A549 (cell line): ENCODE measurements at regions not wholly inside any gene's neighbourhood (a gene's known extent, or its start where the extent isn't known, plus 50 kb on each side); places are given as distances from the start of the nearest gene placed in this dataset.

Experiments
- ATAC-seq, 2 experiments: fragments of 200-7000 bp in 1 of 2; fragments of >200 bp in 1 of 2; cut with Nextera tagmentation in 1 of 2; cut with Tn5 transposase in 1 of 2; 3 replicates each; pipeline versions ENCODE4 v1.8.0 to v1.9.1; 2018 to 2020; ENCODE audit warnings: mild to moderate bottlenecking in 1 of 2, moderate library complexity in 1 of 2
- CTCF ChIA-PET: fragments of 300-600 bp; sonication (Branson Sonifier 250); formaldehyde crosslinking; extraction: SDS; loops from one replicate; lab custom pipeline; 2021; ENCODE audit warnings: antibody characterized with exemption, inconsistent platforms; lab: Yijun Ruan, JAX
- POLR2A ChIA-PET: fragments of 350-600 bp; formaldehyde crosslinking; extraction: SDS; loops from one replicate; lab custom pipeline; 2021; ENCODE audit warnings: antibody characterized with exemption, inconsistent platforms; lab: Yijun Ruan, JAX
- DNase-seq, 2 experiments: peaks; one replicate each; pipeline versions ENCODE4 v3.0.0 to v3.0.0-alpha.2; 2011 to 2016; ENCODE audit warnings: low read depth in 1 of 2, low spot score in 1 of 2
- FAIRE-seq: peaks from 2 replicates; lab custom pipeline; 2011; peaks lifted over from hg19 to GRCh38; lab: Jason Lieb, UNC
- H3K27ac ChIP-seq, 2 experiments: fragments of >200 bp; sonication (Bioruptor Twin); formaldehyde crosslinking; 3 replicates each; pipeline ENCODE4 v1.5.1; 2016 to 2017
- H3K4me1 ChIP-seq: fragments of >200 bp; sonication (Bioruptor Twin); formaldehyde crosslinking; 3 replicates; pipeline ENCODE4 v1.6.1; 2016
- H3K4me2 ChIP-seq: fragments of >200 bp; sonication (Bioruptor Twin); formaldehyde crosslinking; 3 replicates; pipeline ENCODE4 v1.6.1; 2016
- H3K4me3 ChIP-seq: fragments of >200 bp; sonication (Bioruptor Twin); formaldehyde crosslinking; 3 replicates; pipeline ENCODE4 v1.5.1; 2016
- H3K9me3 ChIP-seq: fragments of >200 bp; sonication (Bioruptor Twin); formaldehyde crosslinking; 3 replicates; pipeline ENCODE4 v1.6.1; 2016
- BCL3 ChIP-seq: fragments of >200 bp; sonication (Bioruptor Twin); formaldehyde crosslinking; IDR thresholded peaks from 3 replicates; pipeline ENCODE4 v1.6.1; 2016
- BHLHE40 ChIP-seq: IDR thresholded peaks from 2 replicates; pipeline ENCODE4 v1.6.1; 2012; ENCODE audit warnings: low read depth, low read length, inconsistent platforms
- CBX8 ChIP-seq: fragments of 200-600 bp; sonication (generic); IDR thresholded peaks from 2 replicates; pipeline ENCODE4 v1.6.1; 2016
- CTCF ChIP-seq: fragments of >200 bp; sonication (Bioruptor Twin); formaldehyde crosslinking; IDR thresholded peaks from 3 replicates; pipeline ENCODE4 v1.5.1; 2016
- E2F6 ChIP-seq: IDR thresholded peaks from 2 replicates; pipeline ENCODE4 v1.6.1; 2012; ENCODE audit warnings: low read depth, borderline replicate concordance
- EHF ChIP-seq: fragments of 250-450 bp; sonication (Bioruptor Pico); IDR thresholded peaks from 2 replicates; pipeline ENCODE4 v1.5.0; 2020; ENCODE audit warnings: mild to moderate bottlenecking
- EHMT2 ChIP-seq: fragments of 200-600 bp; sonication (generic); IDR thresholded peaks from 2 replicates; pipeline ENCODE4 v1.6.1; 2016; ENCODE audit warnings: antibody characterized with exemption, low read depth, mild to moderate bottlenecking, moderate library complexity
- EP300 ChIP-seq, 2 experiments: fragments of >200 bp; sonication (Bioruptor Twin); formaldehyde crosslinking; IDR thresholded peaks; 2 replicates in 1 of 2; 3 replicates in 1 of 2; pipeline ENCODE4 v1.6.1; 2016 to 2017
- ESRRA ChIP-seq: fragments of 150-350 bp; IDR thresholded peaks from 2 replicates; pipeline ENCODE4 v1.6.1; 2014; ENCODE audit warnings: mild to moderate bottlenecking, low read length, borderline replicate concordance
- FOSB ChIP-seq: fragments of 250-450 bp; sonication (Bioruptor Pico); IDR thresholded peaks from 2 replicates; pipeline ENCODE4 v1.5.0; 2020; ENCODE audit warnings: mild to moderate bottlenecking, moderate library complexity
- FOSL2 ChIP-seq, 2 experiments: fragments of 450-650 bp in 1 of 2; fragments of >200 bp in 1 of 2; sonication (Bioruptor Twin) in 1 of 2; formaldehyde crosslinking; IDR thresholded peaks; 2 replicates each; pipeline versions ENCODE4 v1.5.0 to v1.6.1; 2016 to 2020; ENCODE audit warnings: mild to moderate bottlenecking in 1 of 2, moderate library complexity in 1 of 2
- HEYL ChIP-seq: fragments of 250-450 bp; sonication (Bioruptor Pico); IDR thresholded peaks from 2 replicates; pipeline ENCODE4 v1.8.0; 2021; ENCODE audit warnings: mild to moderate bottlenecking, moderate library complexity
- HOXB5 ChIP-seq: fragments of 250-450 bp; sonication (Bioruptor Pico); IDR thresholded peaks from 2 replicates; pipeline ENCODE4 v1.5.0; 2020; ENCODE audit warnings: mild to moderate bottlenecking, moderate library complexity
- JUN ChIP-seq, 2 experiments: fragments of >200 bp; sonication (Bioruptor Twin); formaldehyde crosslinking; IDR thresholded peaks; 2 replicates in 1 of 2; 3 replicates in 1 of 2; pipeline ENCODE4 v1.6.1; 2016 to 2017
- JUNB ChIP-seq: fragments of >200 bp; sonication (Bioruptor Twin); formaldehyde crosslinking; IDR thresholded peaks from 2 replicates; pipeline ENCODE4 v1.6.1; 2016
- KDM1A ChIP-seq: fragments of 200-600 bp; sonication (generic); IDR thresholded peaks from 2 replicates; pipeline ENCODE4 v1.6.1; 2016; ENCODE audit warnings: low read depth, mild to moderate bottlenecking
- MYC ChIP-seq: IDR thresholded peaks from 2 replicates; pipeline ENCODE4 v1.6.1; 2012; ENCODE audit warnings: mild to moderate bottlenecking, inconsistent platforms, low read length, improper control_type of control experiment, borderline replicate concordance
- PBX3 ChIP-seq: IDR thresholded peaks from 2 replicates; pipeline ENCODE4 v1.6.1; 2012
- RAD21 ChIP-seq, 2 experiments: fragments of >200 bp in 1 of 2; sonication (Bioruptor Twin) in 1 of 2; formaldehyde crosslinking in 1 of 2; IDR thresholded peaks in 1 of 2; conservative IDR thresholded peaks in 1 of 2; 2 replicates in 1 of 2; 3 replicates in 1 of 2; pipeline ENCODE4 v1.6.1; 2012 to 2018; ENCODE audit warnings: inconsistent platforms in 1 of 2
- RCOR1 ChIP-seq: fragments of 150-350 bp; IDR thresholded peaks from 2 replicates; pipeline ENCODE4 v1.6.1; 2014; ENCODE audit warnings: antibody characterized with exemption, low read length, low read depth
- RFX5 ChIP-seq: fragments of 450-650 bp; IDR thresholded peaks from 2 replicates; pipeline ENCODE4 v1.7.1; 2014; ENCODE audit warnings: antibody characterized with exemption, mild to moderate bottlenecking, moderate library complexity
- SMC3 ChIP-seq: fragments of >200 bp; sonication (Bioruptor Twin); formaldehyde crosslinking; IDR thresholded peaks from 3 replicates; pipeline ENCODE4 v1.6.1; 2018; ENCODE audit warnings: inconsistent platforms
- SREBF2 ChIP-seq: fragments of 450-650 bp; IDR thresholded peaks from 2 replicates; pipeline ENCODE4 v1.6.1; 2014; ENCODE audit warnings: mild to moderate bottlenecking, moderate library complexity
- TFCP2L1 ChIP-seq: fragments of 250-450 bp; sonication (Bioruptor Pico); IDR thresholded peaks from 2 replicates; pipeline ENCODE4 v1.5.0; 2021; ENCODE audit warnings: mild to moderate bottlenecking
- ZC3H11A ChIP-seq: fragments of 450-650 bp; IDR thresholded peaks from 2 replicates; pipeline ENCODE4 v1.6.1; 2014; ENCODE audit warnings: antibody characterized with exemption, mild to moderate bottlenecking
- ZFP36 ChIP-seq: fragments of 450-650 bp; IDR thresholded peaks from 2 replicates; pipeline ENCODE4 v1.6.1; 2014; ENCODE audit warnings: borderline replicate concordance; ENCODE audit not compliant: partially characterized antibody
- ZNF302 ChIP-seq: fragments of 250-450 bp; sonication (Bioruptor Pico); IDR thresholded peaks from 2 replicates; pipeline ENCODE4 v1.9.0; 2021; ENCODE audit warnings: inconsistent platforms, mild to moderate bottlenecking, moderate library complexity
- WGBS: methylation state at CpG from one replicate; pipeline ENCODE4 v1.1.6; 2017; ENCODE audit errors: missing lambda C conversion rate; 5-methylcytosine and 5-hydroxymethylcytosine counted together
- TF ChIP-seq, protein P1 (sequence below): fragments of >200 bp; sonication (Bioruptor Twin); formaldehyde crosslinking; IDR thresholded peaks from 2 replicates; pipeline ENCODE4 v1.6.1; 2016

DNA sequence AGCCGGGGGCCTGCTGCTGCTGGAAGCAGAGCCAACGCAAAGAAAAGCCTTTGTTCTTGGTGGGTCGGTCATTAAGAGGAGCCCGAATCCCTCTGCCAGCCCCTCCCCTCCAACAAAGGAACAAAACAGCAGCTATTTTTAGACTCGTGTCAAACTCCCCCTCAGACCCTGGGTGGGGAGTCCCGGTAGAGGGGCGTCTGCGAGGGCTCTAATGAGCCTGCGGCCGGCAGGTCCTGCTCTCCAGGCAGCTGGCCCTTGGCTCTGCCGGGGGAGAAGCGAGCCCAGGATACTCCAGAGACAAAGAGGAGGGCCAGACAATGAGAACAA, 114.0 kb downstream of the LHX2 start:
- Histone ChIP-seq H3K4me2 (no peak overlapping the region), H3K4me1 (peaks cover 14% of the 10 kb centered on the region; the same call in 2 of the 3 replicates), H3K4me3 (no peak overlapping the region), H3K27ac (no peak overlapping the region), H3K9me3 (peaks cover 3% of the 10 kb centered on the region; the same call in 1 of the 3 replicates)
- POLR2A ChIA-PET, result no interaction called here
- DNase-seq (no peak), ATAC-seq (no peak), FAIRE-seq (no peak)
- 81% methylated on average over 12 of the region's 12 CpGs for WGBS
- CTCF ChIA-PET, result interaction anchor here (1.2 to 4.4 kb wide), 23 partner anchors 9 to 411 kb away, joined by 3 to 49 read pairs (median 13); no protein-coding TSS in a partner anchor
- TF ChIP-seq RCOR1, result no peak
- TF ChIP-seq PBX3, result no peak
- no peak for TF ChIP-seq ESRRA
- no peak for TF ChIP-seq MYC
- no peak for TF ChIP-seq EP300 (IDR thresholded peaks at IDR 0.05)
- TF ChIP-seq RFX5, result no peak
- no peak for TF ChIP-seq SREBF2
- TF ChIP-seq CTCF, result no peak
- TF ChIP-seq EHF (CRISPR knock-in tag), result no peak
- TF ChIP-seq FOSL2 (IDR thresholded peaks at IDR 0.05), result no peak
- TF ChIP-seq FOSL2 (CRISPR knock-in tag; IDR thresholded peaks at IDR 0.05), result no peak
- no peak for TF ChIP-seq JUNB
- no peak for TF ChIP-seq JUN (IDR thresholded peaks at IDR 0.05)
- TF ChIP-seq HEYL (CRISPR knock-in tag), result no peak
- TF ChIP-seq TFCP2L1 (CRISPR knock-in tag), result no peak
- no peak for TF ChIP-seq CBX8

DNA sequence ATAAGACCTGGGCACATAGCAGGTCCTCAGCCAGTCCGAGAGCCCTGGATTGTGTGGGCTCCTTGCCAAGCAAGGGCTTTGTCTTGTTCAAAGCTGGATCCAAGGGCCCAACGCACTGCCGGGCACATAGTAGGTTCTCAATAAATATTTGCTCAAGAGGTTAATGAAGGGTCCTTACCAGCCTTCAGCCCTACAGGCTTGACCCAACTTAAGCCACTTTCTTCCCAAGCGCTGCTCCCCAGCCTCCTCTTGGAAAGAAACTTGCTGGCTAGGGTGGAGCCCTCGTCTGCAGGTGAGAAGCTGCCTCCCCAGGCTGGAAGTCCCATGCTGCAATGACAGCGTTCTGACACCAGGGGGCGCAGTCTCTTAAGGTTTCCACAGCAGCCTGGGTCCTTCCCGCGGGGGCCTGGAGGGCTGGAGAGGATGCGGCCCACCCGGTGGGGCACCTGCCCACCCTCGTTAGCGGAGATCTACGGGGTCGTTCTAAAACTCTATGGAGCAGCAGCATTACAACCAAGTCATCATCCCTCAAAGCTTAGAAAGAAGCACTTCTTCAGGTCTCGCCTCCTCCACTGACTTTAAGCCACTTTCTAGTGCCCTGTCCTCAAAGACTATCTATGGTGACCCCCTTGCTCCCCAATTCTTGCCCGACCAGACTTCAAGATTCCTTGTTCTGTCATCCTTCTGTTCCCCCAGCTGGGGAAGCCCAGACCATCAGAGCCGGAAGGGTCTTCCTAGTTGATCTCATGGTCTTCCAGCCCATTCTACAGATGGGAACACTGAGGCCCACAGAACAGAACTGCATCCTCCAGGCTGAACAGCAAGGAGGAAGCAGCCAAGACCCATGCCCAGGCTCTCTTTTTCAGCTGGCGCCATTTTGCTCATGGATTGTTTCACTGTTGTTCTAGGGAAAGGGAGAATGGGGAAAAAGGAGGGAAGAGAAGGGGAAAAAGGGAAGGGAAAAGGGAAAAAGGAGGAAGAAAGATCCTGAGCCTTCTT, 115.4 kb downstream of the LHX2 start:
- ChIA-PET POLR2A (no interaction called here), CTCF (interaction anchor here (0.6 to 4.4 kb wide), 82 partner anchors 10 to 690 kb away, joined by 3 to 49 read pairs (median 5); partner anchors contain the start of gene NEK6)
- Histone ChIP-seq H3K4me3 (no peak overlapping the region), H3K27ac (peak overlapping the region in 1 of 2 experiments; percentile 47; a peak in 2 of 6 replicates), H3K4me2 (no peak overlapping the region), H3K9me3 (no peaks in the 10 kb centered on the region), H3K4me1 (peaks cover 14% of the 10 kb centered on the region; the same call in 2 of the 3 replicates)
- no peak for FAIRE-seq
- peak; percentile 62 to 82; a peak in 5 of 6 replicates for ATAC-seq
- peak; percentile 71 to 75 for DNase-seq
- 32% methylated on average over 19 of the region's 19 CpGs for WGBS
- TF ChIP-seq FOSL2 (IDR thresholded peaks at IDR 0.05) (no peak), FOSL2 (CRISPR knock-in tag; IDR thresholded peaks at IDR 0.05) (no peak), ZC3H11A (no peak), BHLHE40 (no peak), EHMT2 (no peak), E2F6 (no peak), ZNF302 (CRISPR knock-in tag) (no peak), FOSB (CRISPR knock-in tag) (no peak), MYC (no peak), SMC3 (peak; percentile 96), RCOR1 (no peak), HOXB5 (no peak), ZFP36 (no peak), KDM1A (peak; percentile 82; the same call in 1 of the 2 replicates), CTCF (peak; percentile 91), BCL3 (no peak), RAD21 (conservative IDR thresholded peaks at IDR 0.05 in 1 of 2, IDR thresholded peaks at IDR 0.05 in 1 of 2) (peak; percentile 93 to 95), JUNB (no peak)
- TF ChIP-seq, protein P1, sequence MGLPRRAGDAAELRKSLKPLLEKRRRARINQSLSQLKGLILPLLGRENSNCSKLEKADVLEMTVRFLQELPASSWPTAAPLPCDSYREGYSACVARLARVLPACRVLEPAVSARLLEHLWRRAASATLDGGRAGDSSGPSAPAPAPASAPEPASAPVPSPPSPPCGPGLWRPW, result no peak
